ENCODE measurements at regions not wholly inside any gene's neighbourhood (a gene's known extent, or its start where the extent isn't known, plus 50 kb on each side); places are given as distances from the start of the nearest gene placed in this dataset.

- TF ChIP-seq POLR2AphosphoS2 (conservative IDR thresholded peaks at IDR 0.05; ENCODE audit: low read length) (no peak), CTCF (IDR thresholded peaks at IDR 0.05) (no peak), RNF2 (IDR thresholded peaks at IDR 0.05; ENCODE audit: borderline replicate concordance, low read depth) (no peak), POLR2A (IDR thresholded peaks at IDR 0.05; ENCODE audit: low read length) (no peak), EP300 (IDR thresholded peaks at IDR 0.05) (no peak), HDAC2 (IDR thresholded peaks at IDR 0.05) (no peak), RFX5 (IDR thresholded peaks at IDR 0.05) (no peak), RAD21 (conservative IDR thresholded peaks at IDR 0.05 in 1 of 2, IDR thresholded peaks at IDR 0.05 in 1 of 2) (no peak), ELK1 (IDR thresholded peaks at IDR 0.05; ENCODE audit: low read depth, low read length) (no peak), HEYL (CRISPR knock-in tag; IDR thresholded peaks at IDR 0.05) (no peak), TP53 (CRISPR knock-in tag; IDR thresholded peaks at IDR 0.05) (no peak)
- TF ChIP-seq, protein P1, sequence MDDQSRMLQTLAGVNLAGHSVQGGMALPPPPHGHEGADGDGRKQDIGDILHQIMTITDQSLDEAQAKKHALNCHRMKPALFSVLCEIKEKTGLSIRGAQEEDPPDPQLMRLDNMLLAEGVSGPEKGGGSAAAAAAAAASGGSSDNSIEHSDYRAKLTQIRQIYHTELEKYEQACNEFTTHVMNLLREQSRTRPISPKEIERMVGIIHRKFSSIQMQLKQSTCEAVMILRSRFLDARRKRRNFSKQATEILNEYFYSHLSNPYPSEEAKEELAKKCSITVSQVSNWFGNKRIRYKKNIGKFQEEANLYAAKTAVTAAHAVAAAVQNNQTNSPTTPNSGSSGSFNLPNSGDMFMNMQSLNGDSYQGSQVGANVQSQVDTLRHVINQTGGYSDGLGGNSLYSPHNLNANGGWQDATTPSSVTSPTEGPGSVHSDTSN (IDR thresholded peaks at IDR 0.05): no peak
Measured at GRCh38 chr2:158912765-158913164, 55.7 kb upstream of the TANC1 start.

All from A549 (cell line).